Progenitor cell of endocrine pancreas (in vitro differentiated cells): ENCODE measurements at regions not wholly inside any gene's neighbourhood (a gene's known extent, or its start where the extent isn't known, plus 50 kb on each side); places are given as distances from the start of the nearest gene placed in this dataset.

ENCODE experiments used
- DNase-seq: peaks from one replicate; pipeline ENCODE4 v3.0.0; 2021; ENCODE audit warnings: low spot score; ENCODE audit not compliant: unreplicated experiment
- H3K27ac Mint-ChIP-seq: 2 replicates; pipeline ENCODE4 v1.8.0; 2021; ENCODE audit warnings: mild to moderate bottlenecking, moderate library complexity, mixed read lengths
- H3K27me3 Mint-ChIP-seq: 2 replicates; pipeline ENCODE4 v1.8.0; 2021; ENCODE audit warnings: mixed read lengths
- H3K36me3 Mint-ChIP-seq: 2 replicates; pipeline ENCODE4 v1.8.0; 2022; ENCODE audit warnings: mixed read lengths; ENCODE audit not compliant: insufficient read depth
- H3K4me1 Mint-ChIP-seq: 2 replicates; pipeline ENCODE4 v1.8.0; 2021; ENCODE audit warnings: low read depth, mixed read lengths
- H3K4me3 Mint-ChIP-seq: 2 replicates; pipeline ENCODE4 v1.8.0; 2021; ENCODE audit warnings: low read depth, mild to moderate bottlenecking, moderate library complexity, mixed read lengths
- H3K9me3 Mint-ChIP-seq: 2 replicates; pipeline ENCODE4 v1.8.0; 2021; ENCODE audit warnings: low read depth, mixed read lengths
- TF ChIP-seq, protein P1 (sequence below): fragments of 200-600 bp; sonication (generic); IDR thresholded peaks from one replicate; pipeline ENCODE4 v1.5.0; 2021; ENCODE audit warnings: antibody characterized with exemption, mild to moderate bottlenecking; ENCODE audit not compliant: unreplicated experiment

GRCh38 chr5:152456815-152457443 lies 51.9 kb upstream of the NMUR2 start:
- TF ChIP-seq, protein P1, sequence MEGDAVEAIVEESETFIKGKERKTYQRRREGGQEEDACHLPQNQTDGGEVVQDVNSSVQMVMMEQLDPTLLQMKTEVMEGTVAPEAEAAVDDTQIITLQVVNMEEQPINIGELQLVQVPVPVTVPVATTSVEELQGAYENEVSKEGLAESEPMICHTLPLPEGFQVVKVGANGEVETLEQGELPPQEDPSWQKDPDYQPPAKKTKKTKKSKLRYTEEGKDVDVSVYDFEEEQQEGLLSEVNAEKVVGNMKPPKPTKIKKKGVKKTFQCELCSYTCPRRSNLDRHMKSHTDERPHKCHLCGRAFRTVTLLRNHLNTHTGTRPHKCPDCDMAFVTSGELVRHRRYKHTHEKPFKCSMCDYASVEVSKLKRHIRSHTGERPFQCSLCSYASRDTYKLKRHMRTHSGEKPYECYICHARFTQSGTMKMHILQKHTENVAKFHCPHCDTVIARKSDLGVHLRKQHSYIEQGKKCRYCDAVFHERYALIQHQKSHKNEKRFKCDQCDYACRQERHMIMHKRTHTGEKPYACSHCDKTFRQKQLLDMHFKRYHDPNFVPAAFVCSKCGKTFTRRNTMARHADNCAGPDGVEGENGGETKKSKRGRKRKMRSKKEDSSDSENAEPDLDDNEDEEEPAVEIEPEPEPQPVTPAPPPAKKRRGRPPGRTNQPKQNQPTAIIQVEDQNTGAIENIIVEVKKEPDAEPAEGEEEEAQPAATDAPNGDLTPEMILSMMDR: no peak
- DNase-seq: no peak
- Mint-ChIP-seq H3K9me3 (no peaks in the 10 kb centered on the region), H3K27me3 (peaks cover under 1% of the 10 kb centered on the region), H3K4me1 (no peaks in the 10 kb centered on the region), H3K36me3 (no peaks in the 10 kb centered on the region), H3K27ac (no peak overlapping the region), H3K4me3 (no peak overlapping the region)

GRCh38 chr5:152462021-152462721 lies 57.1 kb upstream of the NMUR2 start:
- TF ChIP-seq, protein P1: no peak
- H3K4me3 Mint-ChIP-seq: no peak overlapping the region
- H3K36me3 Mint-ChIP-seq: no peaks in the 10 kb centered on the region
- H3K4me1 Mint-ChIP-seq: no peaks in the 10 kb centered on the region
- H3K27ac Mint-ChIP-seq: no peak overlapping the region
- no peaks in the 10 kb centered on the region for H3K9me3 Mint-ChIP-seq
- H3K27me3 Mint-ChIP-seq: peaks cover 8% of the 10 kb centered on the region
- DNase-seq: no peak

- no peaks in the 10 kb centered on the region for H3K4me1 Mint-ChIP-seq
- TF ChIP-seq, protein P1: no peak
- no peak overlapping the region for H3K4me3 Mint-ChIP-seq
- no peaks in the 10 kb centered on the region for H3K9me3 Mint-ChIP-seq
- H3K36me3 Mint-ChIP-seq: no peaks in the 10 kb centered on the region
- H3K27me3 Mint-ChIP-seq: peaks cover 11% of the 10 kb centered on the region
- H3K27ac Mint-ChIP-seq: no peak overlapping the region
- DNase-seq: no peak
Observed at GRCh38 chr5:152464048-152464447, 59.0 kb upstream of the NMUR2 start.

GRCh38 chr5:152465140-152465539 lies 60.1 kb upstream of the NMUR2 start:
- no peak overlapping the region for H3K4me3 Mint-ChIP-seq
- peaks cover 15% of the 10 kb centered on the region for H3K27me3 Mint-ChIP-seq

GRCh38 chr5:152466085-152466745 lies 61.1 kb upstream of the NMUR2 start:
- Mint-ChIP-seq H3K36me3 (no peaks in the 10 kb centered on the region), H3K27ac (no peak overlapping the region), H3K27me3 (peaks cover 16% of the 10 kb centered on the region), H3K4me1 (peaks cover 5% of the 10 kb centered on the region), H3K9me3 (no peaks in the 10 kb centered on the region), H3K4me3 (no peak overlapping the region)
- TF ChIP-seq, protein P1: no peak
- no peak for DNase-seq

More at GRCh38 chr5:152465140-152465539, 60.1 kb upstream of the NMUR2 start:
- Mint-ChIP-seq H3K4me1 (peaks cover 5% of the 10 kb centered on the region), H3K36me3 (no peaks in the 10 kb centered on the region), H3K27ac (no peak overlapping the region), H3K9me3 (no peaks in the 10 kb centered on the region)
- TF ChIP-seq, protein P1: no peak
- no peak for DNase-seq
